GM12873 (cell line): ENCODE measurements at regions not wholly inside any gene's neighbourhood (a gene's known extent, or its start where the extent isn't known, plus 50 kb on each side); places are given as distances from the start of the nearest gene placed in this dataset.

Source experiments
- CTCF ChIP-seq: IDR thresholded peaks from 2 replicates; pipeline ENCODE4 v1.5.1; 2012; ENCODE audit warnings: low read depth, mild to moderate bottlenecking, moderate library complexity, low read length, control low read depth; ENCODE audit not compliant: insufficient read depth; ENCODE audit errors: missing control alignments

GRCh38 chr6:101083533-101084175, 202.5 kb upstream of the ASCC3 start:
- no peak for TF ChIP-seq CTCF

DNA sequence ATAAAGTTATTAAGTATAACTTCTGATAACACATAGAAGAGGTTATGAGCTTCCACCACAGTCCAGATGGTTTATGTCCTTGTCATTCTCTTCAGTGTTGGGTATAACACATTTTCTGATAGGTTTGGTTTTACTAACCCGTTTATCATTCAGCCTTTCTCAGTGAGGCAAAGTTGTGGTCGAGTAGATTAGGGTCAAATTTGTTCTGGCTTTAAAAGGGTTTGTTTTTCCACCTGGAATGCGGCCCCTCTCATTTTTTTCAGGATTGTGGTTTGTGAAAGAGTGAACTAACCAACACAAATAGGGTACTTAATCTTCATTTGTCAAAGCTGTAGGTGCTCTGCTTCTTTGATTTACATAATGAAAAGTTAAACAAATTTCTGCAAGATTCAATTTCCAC, 204.2 kb upstream of the ASCC3 start:
- no peak for TF ChIP-seq CTCF

DNA sequence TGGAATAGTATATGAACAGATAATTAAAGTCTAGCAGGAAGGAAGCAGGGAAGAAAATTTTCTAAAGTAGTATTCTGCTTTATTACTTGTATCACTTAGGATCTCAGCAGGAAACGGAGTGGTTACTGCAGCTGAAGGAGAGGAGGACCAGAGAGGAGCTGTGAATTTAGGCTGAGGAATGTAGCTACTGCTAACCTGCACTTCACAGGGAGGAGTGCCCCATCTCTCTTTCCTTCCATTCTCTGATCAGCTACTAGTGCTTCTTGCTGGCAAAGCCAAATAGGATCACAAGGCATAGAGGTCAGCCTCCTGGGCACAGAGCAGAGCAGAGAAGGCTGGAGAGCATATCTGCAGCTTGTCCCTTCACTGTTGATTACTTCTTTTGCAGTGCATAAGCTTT, 205.3 kb upstream of the ASCC3 start:
- TF ChIP-seq CTCF, result no peak

DNA sequence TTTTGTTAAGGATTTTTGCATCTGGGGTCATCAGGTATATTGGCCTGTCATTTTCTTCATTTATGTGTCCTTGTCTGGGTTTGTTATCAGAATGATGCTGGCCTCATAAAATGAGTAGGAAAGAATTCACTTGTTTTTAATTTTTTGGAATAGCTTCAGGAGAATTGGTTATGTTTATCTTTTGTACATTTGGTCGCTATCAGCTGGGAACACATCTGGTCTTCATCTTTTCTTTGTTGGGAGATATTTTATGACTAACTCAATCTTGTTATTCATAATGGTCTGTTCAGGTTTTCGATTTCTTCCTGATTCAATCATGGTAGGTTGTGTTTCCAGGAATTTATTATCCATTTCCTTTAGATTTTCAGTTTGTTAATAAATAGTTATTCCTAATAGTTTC, 207.5 kb upstream of the ASCC3 start:
- TF ChIP-seq CTCF, result no peak

GRCh38 chr6:101089640-101090039, 208.5 kb upstream of the ASCC3 start:
- no peak for TF ChIP-seq CTCF

- no peak for TF ChIP-seq CTCF
These were observed 209.2 kb upstream of the ASCC3 start for GRCh38 chr6:101090281-101090680.

GRCh38 chr6:101102702-101103101, 221.6 kb upstream of the ASCC3 start:
- no peak for TF ChIP-seq CTCF
